SK-N-MC (cell line): ENCODE measurements at regions not wholly inside any gene's neighbourhood (a gene's known extent, or its start where the extent isn't known, plus 50 kb on each side); places are given as distances from the start of the nearest gene placed in this dataset.

Source experiments
- EZH2 ChIP-seq: fragments of 200-600 bp; sonication (generic); IDR thresholded peaks from one replicate; pipeline ENCODE4 v1.6.1; 2017; ENCODE audit warnings: antibody characterized with exemption
- POLR2AphosphoS5 ChIP-seq: IDR thresholded peaks from 2 replicates; pipeline ENCODE4 v1.6.1; 2012; ENCODE audit warnings: mild to moderate bottlenecking, low read depth, low read length, borderline replicate concordance

- TF ChIP-seq EZH2: no peak
- TF ChIP-seq POLR2AphosphoS5: no peak
These were observed 275.8 kb upstream of the CPEB2 start for GRCh38 chr4:14726441-14726840.
